Activated T-cell treated with anti-CD3 and anti-CD28 coated beads, Interleukin-2, amount 50 U/mL, for 48 hours (primary cell): ENCODE measurements at regions not wholly inside any gene's neighbourhood (a gene's known extent, or its start where the extent isn't known, plus 50 kb on each side); places are given as distances from the start of the nearest gene placed in this dataset.
"Not testable (repeated sequence)": the region's sequence is repeated elsewhere in the genome, so short reads cannot be mapped to it uniquely, and the experiment has no call there.

ENCODE experiments used
- DNase-seq, 2 experiments: peaks; one replicate each; pipeline ENCODE4 v3.0.0-alpha.2; 2020

DNA sequence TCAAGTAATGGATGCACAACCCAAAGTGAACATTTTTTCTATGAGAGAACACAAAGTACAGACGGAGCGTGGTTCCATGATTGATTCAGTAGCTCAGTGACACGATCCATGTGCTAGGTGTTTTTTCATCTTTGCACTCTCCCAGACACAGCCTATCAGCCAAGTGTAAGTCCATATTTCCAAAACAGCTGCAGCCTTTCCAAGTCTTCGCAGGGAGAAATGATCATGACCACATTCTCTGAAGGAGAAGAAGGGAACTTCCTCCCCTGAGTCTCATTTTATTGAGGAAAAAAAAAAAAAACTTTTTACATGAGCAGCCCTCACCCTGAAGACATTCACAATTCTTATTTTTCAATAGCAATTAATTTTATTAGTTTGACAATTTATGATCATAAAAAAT lies 958.3 kb downstream of the LTN1 start:
- DNase-seq = not testable (repeated sequence)

DNA sequence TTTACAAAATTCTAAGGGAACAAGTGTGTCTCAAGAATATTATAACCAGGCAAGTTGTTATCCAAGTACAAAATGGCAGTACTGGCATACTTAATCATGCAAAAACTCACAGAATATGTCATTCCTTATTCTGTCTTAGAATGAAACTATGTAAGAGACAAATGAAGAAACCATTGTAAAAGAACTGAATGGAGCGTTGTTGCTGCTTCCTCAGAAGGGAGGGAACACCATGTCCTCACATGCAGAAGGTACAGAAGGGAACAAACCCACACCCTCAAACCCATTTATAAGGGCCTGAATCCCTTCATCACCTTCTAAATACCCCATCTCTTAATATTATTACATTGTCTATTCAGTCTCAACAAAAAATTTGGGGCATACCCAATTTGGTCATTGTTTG lies 960.0 kb downstream of the LTN1 start:
- not testable (repeated sequence) for DNase-seq

DNA sequence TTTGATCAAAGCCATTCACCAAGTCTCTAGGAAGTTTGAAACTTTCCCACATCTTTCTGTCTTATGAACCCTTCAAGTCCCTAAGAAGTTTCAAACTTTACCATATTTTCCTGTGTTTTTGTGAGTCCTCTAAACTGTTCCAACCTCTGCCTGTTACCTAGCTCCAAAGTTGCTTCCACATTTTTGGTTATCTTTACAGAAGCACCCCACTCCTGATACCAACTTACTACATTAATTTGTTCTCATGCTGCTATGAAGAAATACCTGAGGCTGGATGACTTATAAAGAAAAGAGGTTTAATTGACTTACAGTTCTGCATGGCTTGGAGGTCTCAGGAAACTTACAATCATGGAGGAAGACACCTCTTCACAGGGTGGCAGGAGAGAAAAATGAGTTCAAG lies 961.6 kb downstream of the LTN1 start:
- DNase-seq = not testable (repeated sequence)

DNA sequence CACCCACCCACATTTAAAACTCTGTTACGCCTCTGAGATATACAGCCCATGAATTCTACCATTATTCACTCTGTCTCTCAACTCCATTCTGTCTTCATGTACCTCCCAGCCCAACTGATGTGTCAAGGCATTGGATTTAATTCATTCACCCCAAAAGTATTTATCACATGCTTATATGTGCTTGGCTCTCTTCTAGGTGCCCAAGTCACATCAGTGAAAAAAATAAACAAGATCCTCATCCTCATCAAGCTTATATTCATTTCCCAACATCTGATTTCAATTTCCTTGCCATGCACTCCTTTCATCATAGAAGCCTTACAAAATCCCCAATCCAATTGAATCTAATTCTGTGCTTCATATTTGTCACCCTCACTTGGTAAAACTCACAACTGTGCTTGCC lies 967.6 kb downstream of the LTN1 start:
- no peak for DNase-seq

DNA sequence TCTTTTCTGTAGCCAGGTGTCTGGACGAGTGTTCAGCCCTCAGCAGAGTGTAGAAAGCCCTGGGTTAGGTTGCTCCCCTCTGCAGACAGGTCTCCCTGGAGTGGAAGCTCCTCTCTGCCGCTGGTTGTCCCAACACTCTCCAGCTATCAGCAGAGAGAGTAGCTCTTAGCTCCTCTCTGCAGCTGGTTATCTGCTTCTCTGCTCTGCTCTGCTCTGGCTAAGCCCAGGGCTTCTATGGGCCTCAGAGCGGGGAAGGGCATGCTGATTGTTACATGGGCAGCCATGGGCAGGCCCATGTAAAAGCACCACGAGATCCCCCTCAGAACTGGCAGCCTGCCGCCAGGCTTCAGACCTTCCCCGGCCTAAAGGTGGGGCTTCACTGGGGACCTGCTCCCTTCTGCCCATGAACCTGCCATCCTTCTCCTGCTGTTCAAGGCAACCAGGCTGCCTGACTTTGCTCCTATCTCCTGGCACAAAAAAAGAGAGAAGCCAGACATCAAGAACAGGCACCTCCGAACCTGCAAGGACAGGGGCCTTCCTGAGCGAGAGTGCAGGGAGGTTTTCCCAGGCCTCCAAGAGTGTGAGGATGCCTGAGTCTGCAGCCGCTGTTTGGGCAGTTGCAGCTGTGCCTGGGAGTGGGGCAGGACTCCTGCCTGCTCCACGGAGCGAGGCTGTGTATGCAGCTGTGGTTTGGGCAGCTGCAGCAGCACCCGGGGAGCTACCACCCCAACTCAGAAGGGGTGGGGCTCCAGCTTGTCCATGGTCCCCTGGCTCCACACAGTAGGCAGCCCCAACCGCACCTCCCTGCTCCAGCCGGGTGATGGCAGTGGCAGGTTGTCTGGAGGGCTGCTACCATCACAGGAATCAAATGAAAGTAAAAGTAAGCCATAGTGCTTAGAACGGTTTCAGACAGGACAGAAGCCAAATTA lies 973.7 kb downstream of the LTN1 start:
- DNase-seq = no peak

DNA sequence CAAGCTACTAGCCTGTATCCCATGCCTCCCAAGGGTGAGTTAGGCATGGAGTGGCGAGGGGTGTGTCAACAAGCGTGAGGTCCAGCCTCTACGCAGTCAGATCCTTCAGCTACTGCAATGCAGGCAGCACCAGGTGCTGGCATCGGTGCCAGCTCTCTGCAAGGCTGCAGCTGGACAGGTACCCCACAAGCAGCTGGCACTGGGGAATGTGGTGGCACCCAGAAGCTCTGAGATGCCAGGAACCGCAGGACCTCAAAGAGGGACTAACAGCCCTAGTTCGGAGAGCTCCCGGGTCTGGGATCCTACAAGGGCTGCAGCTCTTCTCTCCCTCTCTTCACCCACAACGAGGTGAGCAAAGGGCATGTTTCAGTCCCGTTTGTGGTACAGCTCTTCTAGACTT lies 974.5 kb downstream of the LTN1 start:
- no peak for DNase-seq

DNA sequence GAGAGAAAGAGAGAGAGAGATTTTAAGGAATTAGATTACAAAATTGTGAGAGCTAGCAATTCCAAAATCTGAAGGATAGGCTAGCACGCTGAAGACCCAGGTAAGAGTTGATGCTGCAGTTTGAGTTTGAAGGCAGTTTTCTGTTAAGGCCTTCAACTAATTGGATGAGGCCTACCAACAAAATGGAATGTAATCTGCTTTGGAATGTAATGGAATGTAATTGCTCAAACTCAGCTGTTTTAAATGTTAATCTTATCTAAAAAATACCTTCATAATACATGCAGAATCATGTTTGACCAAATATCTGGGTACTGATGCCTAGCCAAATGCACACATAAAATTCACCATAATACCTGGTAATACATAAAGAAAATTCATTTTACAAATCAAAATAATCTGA lies 976.1 kb downstream of the LTN1 start:
- DNase-seq = no peak

DNA sequence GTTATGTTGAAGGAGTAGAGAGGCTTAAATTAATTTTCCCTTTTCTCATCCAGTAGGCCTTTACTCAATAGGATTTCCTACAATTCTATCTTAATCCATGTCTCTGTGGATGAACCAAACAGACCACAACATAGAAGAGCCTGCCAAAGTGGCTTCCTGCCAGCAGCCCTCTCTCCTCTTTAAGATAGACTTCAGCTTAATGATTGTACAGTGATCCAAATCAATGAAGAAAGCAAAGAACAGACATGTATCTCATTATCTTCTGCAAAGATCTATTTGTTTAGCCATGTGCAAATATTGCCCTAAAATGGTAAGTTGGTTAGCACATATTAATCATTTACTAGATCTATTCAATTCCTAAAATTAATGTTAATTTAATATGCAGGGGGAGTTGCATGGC lies 979.6 kb downstream of the LTN1 start:
- not testable (repeated sequence) for DNase-seq

DNA sequence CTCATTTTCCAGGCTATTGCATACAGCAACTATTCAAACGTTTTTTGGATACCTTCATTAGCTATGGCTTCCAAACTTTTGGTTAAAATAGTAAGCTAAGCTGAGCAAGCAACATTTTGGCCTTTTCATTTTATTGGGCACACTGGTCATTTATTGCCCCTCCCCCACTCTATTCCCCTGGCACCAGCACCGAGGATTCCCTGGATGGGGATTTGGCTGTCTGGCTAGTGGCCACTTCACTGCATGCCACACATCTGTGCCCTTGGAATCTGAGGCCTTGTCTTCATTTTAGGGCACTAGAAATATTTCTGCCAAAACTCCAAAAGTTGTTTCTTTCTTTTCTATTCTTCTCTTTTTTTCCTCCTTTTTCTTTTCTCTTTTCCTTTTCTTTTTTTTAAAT lies 980.7 kb downstream of the LTN1 start:
- not testable (repeated sequence) for DNase-seq

DNA sequence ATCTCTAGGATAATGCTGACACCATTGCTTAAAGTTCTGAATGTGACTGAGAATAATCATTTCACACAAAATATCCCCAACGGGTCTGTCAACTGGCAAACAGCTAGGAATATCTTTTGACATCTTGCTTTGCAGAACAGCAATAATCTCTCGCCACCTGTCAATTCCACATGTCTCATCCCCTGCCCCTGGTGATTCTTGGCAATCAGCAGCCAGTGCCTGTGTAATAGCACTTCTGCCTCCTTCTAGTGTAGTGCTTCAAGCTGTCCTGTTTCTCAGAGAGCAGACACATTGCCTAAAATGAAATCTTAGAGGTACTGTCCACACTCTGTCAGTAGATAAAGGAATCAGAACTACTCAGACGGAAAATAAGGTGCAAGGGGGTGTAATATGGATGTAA lies 984.4 kb downstream of the LTN1 start:
- not testable (repeated sequence) for DNase-seq

DNA sequence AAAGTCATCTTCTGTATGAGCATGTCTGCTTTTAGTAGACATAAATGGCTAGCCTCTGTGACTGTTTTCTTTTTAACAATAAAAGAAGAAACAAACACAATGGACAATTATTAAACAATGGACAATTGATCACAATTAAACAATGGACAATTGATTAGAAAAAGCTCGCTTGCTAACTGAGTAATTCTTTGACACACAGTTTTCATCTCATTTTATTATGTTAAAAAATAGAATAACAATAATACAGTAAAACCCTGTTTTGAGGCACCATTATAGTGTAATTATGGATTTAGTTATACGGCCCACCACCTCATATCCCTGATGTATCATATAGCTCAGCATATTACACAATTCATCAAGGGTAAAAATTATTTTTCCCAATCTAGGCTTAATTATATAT lies 989.0 kb downstream of the LTN1 start:
- DNase-seq = not testable (repeated sequence)

DNA sequence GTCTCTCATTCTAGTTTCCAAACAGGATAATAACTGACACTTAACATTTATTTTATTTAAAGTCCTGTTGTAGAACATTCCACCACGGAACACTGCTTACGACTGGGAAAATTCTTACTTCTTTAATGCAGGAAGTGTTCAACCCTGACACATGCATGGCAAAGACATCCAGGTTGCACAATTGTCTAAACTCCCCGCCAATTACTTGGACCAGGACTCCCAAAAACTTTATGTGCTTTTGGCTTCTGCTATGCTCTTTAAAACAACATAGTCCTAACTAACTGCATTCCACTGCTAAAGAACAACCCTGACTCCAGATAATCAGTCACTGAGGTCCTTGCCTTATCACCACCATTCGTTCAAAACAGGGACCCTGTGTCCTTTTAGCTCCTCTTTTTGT lies 995.8 kb downstream of the LTN1 start:
- DNase-seq = not testable (repeated sequence)

DNA sequence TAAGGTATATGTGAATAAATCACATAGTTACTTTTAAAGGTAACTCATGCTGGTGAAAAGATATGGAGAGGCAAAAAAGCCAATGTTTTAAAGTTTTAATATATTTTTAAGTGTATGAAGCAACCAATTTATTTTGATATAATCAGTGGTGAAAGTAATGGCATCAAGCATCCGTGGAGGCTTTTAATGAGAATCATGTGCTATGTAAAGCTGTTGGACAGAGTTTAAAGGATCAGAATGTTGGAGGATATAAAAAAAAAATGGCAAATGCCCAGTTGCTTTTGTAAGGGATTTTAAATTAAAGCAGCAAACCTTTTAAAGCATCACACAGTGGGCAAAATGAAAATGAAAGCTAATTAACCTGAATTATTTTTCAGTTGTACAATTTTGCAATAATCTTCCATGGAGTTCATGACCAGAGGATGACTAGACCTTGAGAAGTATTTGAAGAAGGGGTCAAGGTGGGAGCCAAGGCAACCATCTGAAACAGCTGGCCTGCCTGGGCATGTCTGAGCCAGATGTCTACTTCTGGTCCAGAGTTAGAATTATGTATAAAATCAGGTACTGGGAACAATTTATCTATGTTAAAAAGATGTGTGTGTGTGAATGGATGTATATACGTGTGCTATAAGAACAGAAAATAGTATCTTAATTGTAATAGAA lies 1007.9 kb downstream of the LTN1 start:
- not testable (repeated sequence) for DNase-seq

DNA sequence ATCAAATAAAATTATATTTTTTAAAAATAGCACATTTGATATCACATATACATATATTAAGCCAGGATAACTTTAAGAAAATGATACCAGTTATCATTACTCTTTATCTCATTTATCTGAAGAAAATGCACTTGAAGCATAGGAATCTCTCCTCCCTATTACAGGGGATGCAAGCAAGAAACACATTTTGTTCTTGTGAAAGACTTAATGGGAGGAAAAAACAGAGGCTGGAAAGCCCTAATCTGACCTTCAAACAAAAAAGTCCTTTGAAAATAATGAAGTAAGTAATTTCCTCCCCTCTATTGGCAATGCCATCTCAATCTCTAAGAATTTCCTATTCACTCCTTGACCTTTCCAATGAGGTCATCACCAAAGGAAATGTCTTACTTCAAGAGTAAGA lies 1012.6 kb upstream of the ADAMTS5 start:
- DNase-seq = not testable (repeated sequence)

DNA sequence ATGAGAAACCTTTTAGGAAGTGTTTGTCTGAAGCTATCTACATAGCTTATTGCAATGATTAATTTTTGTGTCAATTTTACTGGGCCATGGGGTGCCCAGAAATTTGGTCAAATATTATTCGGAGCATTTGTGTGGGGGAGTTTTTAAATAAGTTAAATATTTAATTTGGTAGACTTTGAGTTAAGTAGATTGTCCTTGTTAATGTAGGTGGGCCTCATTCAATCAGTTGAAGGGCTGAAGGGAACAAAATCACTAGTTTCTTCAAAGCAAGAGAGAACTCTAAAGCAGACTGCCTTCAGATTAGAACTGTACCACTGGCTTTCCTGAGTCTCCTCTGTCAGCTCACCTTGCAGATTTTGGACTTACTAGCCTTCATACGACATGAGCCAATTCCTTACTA lies 1008.6 kb upstream of the ADAMTS5 start:
- DNase-seq = no peak

DNA sequence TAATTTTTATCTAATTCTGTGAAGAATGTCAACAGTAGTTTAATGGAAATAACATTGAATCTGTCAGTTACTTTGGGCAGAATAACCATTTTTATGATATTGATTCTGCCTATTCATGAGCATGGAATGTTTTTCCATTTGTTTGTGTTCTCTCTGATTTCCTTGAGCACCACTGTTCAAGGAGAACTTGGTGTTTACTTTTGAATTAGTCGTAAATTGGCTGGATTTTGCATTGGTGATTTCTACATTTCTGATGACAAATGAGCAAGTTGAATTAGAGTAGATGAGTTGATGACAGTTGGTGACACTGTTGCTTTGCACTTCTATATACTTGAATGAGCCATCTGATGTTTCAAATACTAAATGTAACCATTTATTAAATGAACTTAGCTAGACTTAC lies 1007.3 kb upstream of the ADAMTS5 start:
- not testable (repeated sequence) for DNase-seq

DNA sequence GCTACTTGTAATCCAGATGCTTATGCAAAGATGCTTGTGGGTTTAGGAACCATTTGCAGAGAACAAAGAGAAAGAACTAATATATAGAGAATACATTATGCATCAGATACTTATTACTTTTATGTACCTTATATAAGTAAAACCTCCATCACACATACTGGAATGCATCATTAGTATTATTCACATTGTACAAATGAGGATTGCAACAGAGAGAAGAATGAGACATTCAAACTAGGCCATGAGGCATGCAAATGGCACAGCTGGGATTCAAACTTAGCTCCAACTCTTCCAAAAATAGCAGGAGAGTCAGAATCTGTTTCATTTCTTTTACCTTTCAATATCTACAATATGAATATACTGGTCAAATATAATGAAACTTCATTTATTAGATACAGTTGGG lies 1001.4 kb upstream of the ADAMTS5 start:
- not testable (repeated sequence) for DNase-seq

DNA sequence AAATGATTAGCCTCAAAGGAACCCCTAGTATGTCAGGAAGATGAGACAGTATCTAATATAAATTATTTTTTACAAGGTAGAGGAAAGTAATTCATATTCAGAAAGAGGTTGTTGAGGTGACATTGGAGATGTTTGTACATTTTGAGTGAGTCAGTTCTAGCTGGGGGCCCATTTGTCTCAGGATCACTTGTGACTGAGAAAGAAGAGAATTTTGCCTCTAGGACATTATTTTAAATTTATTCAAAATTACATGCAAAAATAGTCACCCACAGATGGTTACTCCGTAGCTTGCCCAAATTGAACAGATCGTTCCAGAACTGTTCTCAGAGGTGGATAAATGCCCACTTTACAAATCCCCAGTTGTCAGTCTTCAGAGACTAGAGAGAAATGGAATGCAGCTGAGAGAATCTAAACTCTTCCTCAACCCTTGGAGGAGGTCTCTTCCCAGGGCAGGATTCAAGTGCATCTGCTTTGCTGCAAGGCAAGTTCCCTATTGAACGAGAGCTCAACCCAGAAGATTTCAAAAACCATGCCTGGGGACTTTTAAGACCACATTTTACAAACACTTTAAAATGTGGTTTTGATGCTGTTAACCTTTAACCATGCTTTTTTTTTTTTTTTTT lies 987.8 kb upstream of the ADAMTS5 start:
- DNase-seq = no peak

DNA sequence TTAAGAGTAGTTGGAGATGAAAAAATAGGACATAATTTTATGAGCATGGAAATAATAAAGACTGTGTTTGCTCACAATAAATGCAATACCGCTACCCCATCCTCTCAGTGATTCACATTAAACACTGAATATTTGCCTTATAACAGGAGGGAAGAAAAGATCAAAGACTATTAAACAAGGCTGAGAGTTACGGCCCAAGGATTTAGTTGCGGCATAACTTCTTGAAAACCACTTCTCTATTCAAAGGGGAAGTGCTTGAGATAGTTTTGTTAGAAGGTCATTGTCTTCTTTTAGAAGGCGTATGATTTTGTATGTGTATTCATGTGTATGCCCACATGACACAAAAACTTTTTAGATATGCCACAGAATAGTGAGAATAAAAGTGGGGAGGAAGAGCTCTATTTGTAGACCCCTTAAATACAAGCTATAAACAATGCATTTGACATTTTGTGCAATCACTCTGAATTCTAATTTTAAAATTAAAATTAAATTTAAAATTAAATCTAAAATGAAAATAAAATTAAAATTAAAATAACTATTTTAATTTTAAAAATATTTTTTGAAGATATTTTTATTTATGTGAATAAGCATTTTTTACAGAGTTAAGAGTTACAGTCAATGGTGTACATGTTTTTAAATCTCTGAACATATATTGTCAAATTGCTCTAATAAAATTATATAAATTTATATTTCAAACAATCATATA lies 986.6 kb upstream of the ADAMTS5 start:
- no peak for DNase-seq

DNA sequence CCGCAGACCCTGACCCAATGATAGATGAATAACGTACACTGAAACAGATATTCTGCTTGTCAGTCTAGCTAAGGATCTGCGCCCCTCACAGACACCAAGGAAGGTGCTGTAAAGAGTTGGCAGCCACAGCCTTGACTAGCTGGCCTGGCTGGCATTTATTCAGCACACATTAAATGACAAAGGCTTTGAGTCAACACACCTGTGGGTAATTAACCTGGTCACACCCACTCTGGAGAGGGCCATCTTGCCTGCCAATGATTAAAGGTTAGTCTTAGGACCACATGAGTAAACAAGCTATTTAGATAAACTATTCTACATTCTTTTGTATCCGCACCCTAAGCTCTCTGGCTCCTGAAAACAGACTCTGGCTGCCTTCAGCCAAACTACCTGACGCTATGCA lies 982.2 kb upstream of the ADAMTS5 start:
- not testable (repeated sequence) for DNase-seq

DNA sequence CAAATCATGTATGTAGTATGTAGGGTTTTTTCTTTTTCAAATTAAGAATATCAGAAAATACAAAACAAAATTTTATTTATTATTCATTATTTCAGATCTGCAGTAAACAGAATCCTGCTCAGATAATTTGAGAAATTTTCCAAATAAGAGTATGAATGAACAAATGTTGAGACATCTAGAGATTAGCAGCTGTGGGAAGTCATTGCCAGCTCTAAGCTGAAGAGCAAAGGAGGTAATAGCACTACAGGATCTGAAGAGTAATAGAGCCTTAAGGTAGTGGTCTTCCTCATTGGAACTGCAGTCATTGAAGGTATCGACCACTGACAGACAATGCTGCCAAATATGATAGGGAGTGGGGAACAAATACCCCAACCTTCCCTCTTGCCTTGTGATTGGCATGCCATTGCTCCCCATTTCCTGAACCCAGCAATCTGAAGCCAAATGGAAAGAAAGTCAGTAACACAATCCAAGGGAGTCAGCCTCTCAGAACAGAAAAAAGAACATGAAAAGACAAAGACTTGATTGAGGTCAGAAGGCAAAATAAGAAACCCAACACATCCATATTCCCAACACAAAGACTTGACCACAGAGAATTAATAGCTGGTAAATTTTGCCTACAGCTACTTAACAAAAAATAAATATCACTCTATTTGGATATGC lies 963.4 kb upstream of the ADAMTS5 start:
- DNase-seq = not testable (repeated sequence)

DNA sequence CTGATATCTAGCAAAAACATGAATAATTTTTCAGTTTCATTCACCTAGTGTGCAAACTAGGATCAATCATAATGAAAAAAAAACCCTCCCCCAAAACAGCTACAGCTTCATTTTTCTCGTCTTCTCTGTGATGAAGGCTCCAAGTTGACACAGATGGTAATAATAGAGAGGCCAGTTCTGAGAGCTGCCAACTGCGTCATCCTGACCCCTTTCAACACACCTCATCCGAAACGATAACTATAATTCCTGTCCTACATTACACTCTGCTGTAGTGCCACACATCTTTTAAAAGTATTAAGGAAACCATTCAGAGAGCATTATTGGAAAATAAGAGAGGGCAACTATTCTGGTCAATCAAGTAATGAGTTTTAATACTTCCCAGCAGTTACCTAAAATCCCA lies 962.3 kb upstream of the ADAMTS5 start:
- DNase-seq = not testable (repeated sequence)
